ACC112 (cell line): ENCODE measurements at regions not wholly inside any gene's neighbourhood (a gene's known extent, or its start where the extent isn't known, plus 50 kb on each side); places are given as distances from the start of the nearest gene placed in this dataset.

ENCODE experiments used
- H2AFZ ChIP-seq: fragments of 200-600 bp; sonication (generic); one replicate; pipeline ENCODE4 v1.6.0; 2017; ENCODE audit warnings: antibody characterized with exemption, low read length; ENCODE audit not compliant: unreplicated experiment
- H3K27ac ChIP-seq: fragments of 200-600 bp; sonication (generic); 2 replicates; pipeline ENCODE4 v1.5.1; 2014; ENCODE audit warnings: low read depth, mild to moderate bottlenecking, antibody characterized with exemption, low read length, moderate library complexity
- H3K27me3 ChIP-seq: fragments of 200-600 bp; sonication (generic); 2 replicates; pipeline ENCODE4 v1.6.1; 2014; ENCODE audit warnings: mild to moderate bottlenecking, antibody characterized with exemption, low read length, moderate library complexity, mixed read lengths; ENCODE audit not compliant: insufficient read depth
- H3K36me3 ChIP-seq: fragments of 200-600 bp; sonication (generic); 2 replicates; pipeline ENCODE4 v1.6.1; 2016; ENCODE audit warnings: mild to moderate bottlenecking, antibody characterized with exemption, low read length, moderate library complexity, mixed read lengths; ENCODE audit not compliant: insufficient read depth
- H3K4me1 ChIP-seq: fragments of 200-600 bp; sonication (generic); one replicate; pipeline ENCODE4 v1.6.1; 2016; ENCODE audit warnings: low read length, mixed read lengths; ENCODE audit not compliant: insufficient read depth, unreplicated experiment, control insufficient read depth
- H3K4me3 ChIP-seq: fragments of 200-600 bp; sonication (generic); 2 replicates; pipeline ENCODE4 v1.5.1; 2014; ENCODE audit warnings: mild to moderate bottlenecking, low read depth, low read length
- H3K79me2 ChIP-seq: fragments of 200-600 bp; sonication (generic); one replicate; pipeline ENCODE4 v1.6.0; 2016; ENCODE audit warnings: low read length; ENCODE audit not compliant: control insufficient read depth, unreplicated experiment, insufficient read depth

DNA sequence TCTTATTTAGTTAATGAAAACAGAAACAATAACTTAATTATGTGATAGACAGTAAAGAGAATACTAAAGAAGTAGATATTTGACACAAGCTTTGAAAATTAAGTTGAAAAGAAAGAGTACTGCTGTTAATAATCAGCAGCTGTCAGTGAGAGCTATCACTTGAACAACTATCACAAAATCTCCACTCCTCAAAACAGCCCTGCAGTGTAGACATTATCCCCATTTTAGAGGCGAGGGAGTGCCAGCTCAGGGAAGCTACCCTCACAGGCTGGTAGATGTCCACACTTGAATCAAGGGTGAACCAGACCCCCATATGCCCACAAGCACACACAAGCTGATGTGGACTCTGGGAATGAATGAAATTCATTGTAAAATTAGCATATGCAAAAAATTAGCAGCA, 248.8 kb downstream of the RHOU start:
- Histone ChIP-seq H3K79me2 (no peaks in the 10 kb centered on the region), H3K27me3 (no peaks in the 10 kb centered on the region; the same call in 1 of the 2 replicates), H3K36me3 (no peaks in the 10 kb centered on the region), H3K4me1 (no peaks in the 10 kb centered on the region), H2AFZ (no peak overlapping the region), H3K27ac (no peak overlapping the region), H3K4me3 (no peak overlapping the region)

DNA sequence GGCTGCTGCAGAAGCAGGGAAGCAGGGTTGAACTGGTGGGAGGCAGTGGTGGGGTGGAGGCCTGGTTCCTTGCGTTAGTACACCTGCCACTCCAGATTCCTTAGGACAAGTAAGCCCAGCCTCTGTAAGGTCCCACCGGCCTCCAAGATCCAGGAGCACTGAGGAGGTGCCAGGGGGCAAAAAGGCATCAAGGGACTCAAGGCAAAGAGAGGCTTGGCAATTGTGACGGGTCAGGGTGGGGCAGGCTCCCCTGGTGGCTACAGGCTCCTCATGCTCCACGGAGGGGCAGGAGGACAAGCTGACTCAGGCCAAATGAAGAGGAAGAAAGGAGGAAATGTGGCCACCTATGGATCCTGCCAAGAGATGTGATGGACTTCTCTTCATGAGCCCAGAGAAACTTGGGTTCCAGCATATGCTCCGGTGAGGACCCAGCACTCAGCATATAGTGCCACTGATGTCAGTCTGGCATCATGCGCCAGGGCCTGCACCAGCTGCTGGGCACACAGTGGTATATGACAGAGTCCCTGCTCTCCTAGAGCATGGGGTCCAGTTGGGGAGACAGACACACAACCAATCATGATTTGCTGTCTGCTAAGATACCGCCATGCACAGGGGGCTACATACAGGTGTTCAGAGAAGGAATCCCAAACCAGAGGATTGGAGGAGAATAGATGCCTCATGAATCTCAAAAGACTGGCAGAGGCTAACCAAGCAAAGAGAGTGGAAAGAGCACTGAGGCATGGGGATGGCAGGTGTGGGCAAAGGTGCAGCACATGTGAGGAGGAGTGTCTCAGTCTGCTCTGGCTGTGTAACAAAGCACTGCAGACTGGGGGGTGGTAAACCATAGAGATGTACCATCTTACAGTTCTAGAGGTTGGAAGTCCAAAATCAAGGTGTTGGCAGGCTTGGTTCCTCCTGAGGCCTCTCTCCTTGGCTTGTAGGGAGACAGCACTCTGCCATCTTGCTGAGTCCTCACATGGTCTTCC, 249.7 kb downstream of the RHOU start:
- Histone ChIP-seq H3K79me2 (no peaks in the 10 kb centered on the region), H3K27ac (no peak overlapping the region), H3K4me3 (no peak overlapping the region), H3K27me3 (no peaks in the 10 kb centered on the region; the same call in 1 of the 2 replicates), H3K4me1 (no peaks in the 10 kb centered on the region), H2AFZ (no peak overlapping the region), H3K36me3 (no peaks in the 10 kb centered on the region)

- Histone ChIP-seq H3K4me1 (no peaks in the 10 kb centered on the region), H3K36me3 (no peaks in the 10 kb centered on the region), H3K4me3 (no peak overlapping the region), H3K79me2 (no peaks in the 10 kb centered on the region), H3K27me3 (no peaks in the 10 kb centered on the region; the same call in 1 of the 2 replicates), H2AFZ (no peak overlapping the region), H3K27ac (no peak overlapping the region)
Measured at GRCh38 chr1:228985661-228986060, 250.4 kb downstream of the RHOU start.

DNA sequence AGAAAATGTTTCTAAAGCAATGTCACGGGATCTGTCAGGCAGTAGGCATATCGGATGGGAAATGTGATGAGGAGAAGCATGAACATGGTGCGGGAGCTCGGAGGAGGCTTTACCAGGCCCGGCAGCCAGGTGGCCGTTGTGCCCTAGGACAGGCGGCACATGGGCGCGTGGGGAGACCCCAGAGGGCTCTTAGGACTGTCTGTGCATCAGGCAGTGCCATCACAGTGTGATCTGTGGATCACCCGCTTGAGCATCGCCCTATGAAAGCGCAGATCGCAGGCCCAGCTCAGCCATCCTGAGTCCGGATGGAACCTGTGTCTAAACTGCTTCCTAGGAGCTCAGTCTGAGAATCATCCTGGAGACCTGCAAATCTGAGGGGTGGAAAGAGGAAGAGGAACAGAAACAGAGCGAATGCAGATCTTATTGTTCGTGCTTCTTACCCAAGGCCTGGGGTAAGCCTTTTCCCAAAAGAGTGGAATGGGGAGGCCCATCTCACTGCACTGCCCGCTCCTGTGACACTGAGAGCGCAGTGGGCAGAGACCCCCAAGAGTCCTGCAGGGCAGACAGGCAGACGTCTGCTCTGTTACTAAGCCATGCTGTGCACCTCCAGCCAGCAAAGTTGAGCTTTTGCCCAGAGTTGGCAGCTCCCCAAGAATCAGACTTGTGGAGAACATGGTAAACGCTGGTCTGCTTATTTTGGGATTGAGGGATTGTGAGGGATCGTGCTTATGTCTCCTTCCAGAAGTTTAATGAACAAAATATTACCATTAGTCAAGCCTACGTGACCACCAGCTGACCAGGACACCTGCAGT, 251.0 kb downstream of the RHOU start:
- no peak overlapping the region for H3K27ac ChIP-seq
- no peak overlapping the region for H2AFZ ChIP-seq
- peaks cover under 1% of the 10 kb centered on the region; the same call in 1 of the 2 replicates for H3K27me3 ChIP-seq

DNA sequence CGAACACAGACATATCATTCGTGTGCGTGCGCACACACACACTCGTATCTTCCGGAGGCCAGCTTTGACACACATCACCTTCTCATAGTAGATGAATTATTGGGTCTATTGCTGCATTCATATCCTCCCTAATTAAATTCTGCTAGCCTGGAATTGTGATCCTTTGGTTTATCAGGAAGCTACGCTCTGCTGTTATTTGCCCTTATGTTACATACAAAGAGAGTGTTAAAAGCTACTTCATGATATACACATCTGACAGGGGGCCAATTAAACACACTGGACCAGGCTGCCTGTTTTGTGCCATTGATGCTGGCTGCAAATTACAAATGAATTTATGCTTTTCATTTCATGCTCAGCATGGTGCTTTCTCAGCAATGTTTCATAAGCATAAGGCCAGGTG, 252.0 kb downstream of the RHOU start:
- Histone ChIP-seq H3K4me3 (no peak overlapping the region), H3K36me3 (no peaks in the 10 kb centered on the region), H3K79me2 (no peaks in the 10 kb centered on the region), H3K27me3 (peaks cover 9% of the 10 kb centered on the region), H3K27ac (no peak overlapping the region), H3K4me1 (no peaks in the 10 kb centered on the region), H2AFZ (no peak overlapping the region)

More for the DNA sequence above, 251.0 kb downstream of the RHOU start:
- Histone ChIP-seq H3K4me3 (no peak overlapping the region), H3K36me3 (no peaks in the 10 kb centered on the region), H3K79me2 (no peaks in the 10 kb centered on the region), H3K4me1 (no peaks in the 10 kb centered on the region)

- H3K27me3 ChIP-seq, result peaks cover 15% of the 10 kb centered on the region
- H3K36me3 ChIP-seq, result no peaks in the 10 kb centered on the region
- no peak overlapping the region for H3K27ac ChIP-seq
- H3K4me3 ChIP-seq, result no peak overlapping the region
- H3K4me1 ChIP-seq, result no peaks in the 10 kb centered on the region
- H2AFZ ChIP-seq, result no peak overlapping the region
- no peaks in the 10 kb centered on the region for H3K79me2 ChIP-seq
Measured at GRCh38 chr1:228987736-228988506, 252.6 kb downstream of the RHOU start.

GRCh38 chr1:228988664-228989063, 253.4 kb downstream of the RHOU start:
- H3K27ac ChIP-seq, result no peak overlapping the region
- no peaks in the 10 kb centered on the region for H3K79me2 ChIP-seq
- H3K4me1 ChIP-seq, result no peaks in the 10 kb centered on the region
- no peak overlapping the region for H3K4me3 ChIP-seq
- H3K36me3 ChIP-seq, result no peaks in the 10 kb centered on the region
- H3K27me3 ChIP-seq, result peaks cover 15% of the 10 kb centered on the region
- H2AFZ ChIP-seq, result no peak overlapping the region

DNA sequence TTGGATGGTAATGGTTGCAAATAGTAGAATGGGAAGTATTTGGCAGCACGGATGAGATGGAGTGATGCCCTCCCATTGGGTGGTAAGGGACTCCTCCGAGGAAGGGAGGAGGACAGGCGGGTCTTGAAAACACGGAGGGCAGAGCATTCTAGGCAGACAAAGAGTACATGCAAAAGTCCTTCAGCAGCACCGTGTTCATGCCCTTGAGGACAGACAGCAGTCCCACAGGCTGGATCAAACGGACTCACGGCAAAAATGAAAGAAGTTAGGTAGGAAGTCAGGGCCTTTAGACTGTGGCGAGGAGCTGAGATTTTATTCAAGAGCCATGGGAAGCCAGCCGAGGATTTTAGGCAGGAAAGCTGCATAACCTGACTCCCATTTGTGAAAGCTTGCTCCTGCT, 253.9 kb downstream of the RHOU start:
- H3K27ac ChIP-seq, result no peak overlapping the region
- H3K79me2 ChIP-seq, result no peaks in the 10 kb centered on the region
- no peak overlapping the region for H3K4me3 ChIP-seq
- peaks cover 20% of the 10 kb centered on the region for H3K27me3 ChIP-seq
- H3K4me1 ChIP-seq, result no peaks in the 10 kb centered on the region
- H2AFZ ChIP-seq, result no peak overlapping the region
- H3K36me3 ChIP-seq, result no peaks in the 10 kb centered on the region

- Histone ChIP-seq H3K4me1 (no peaks in the 10 kb centered on the region), H3K79me2 (no peaks in the 10 kb centered on the region), H3K27me3 (peaks cover 24% of the 10 kb centered on the region), H2AFZ (no peak overlapping the region), H3K4me3 (no peak overlapping the region), H3K27ac (no peak overlapping the region), H3K36me3 (no peaks in the 10 kb centered on the region)
Measured at GRCh38 chr1:228989676-228989991, 254.4 kb downstream of the RHOU start.
